ENCODE measurements at regions not wholly inside any gene's neighbourhood (a gene's known extent, or its start where the extent isn't known, plus 50 kb on each side); places are given as distances from the start of the nearest gene placed in this dataset.

GRCh38 chr6:137689377-137689776 lies 177.7 kb upstream of the TNFAIP3 start:
- Histone ChIP-seq H3K9ac (ENCODE audit: extremely low read depth, insufficient read length, low read length) (no peak overlapping the region), H2BK120ac (ENCODE audit: low read depth, low read length, poor library complexity, severe bottlenecking) (no peak overlapping the region), H3K27ac (ENCODE audit: insufficient read length, low read depth, low read length) (no peak overlapping the region), H3T11ph (ENCODE audit: low read length) (no peak overlapping the region), H3K14ac (ENCODE audit: insufficient read depth, low read length) (no peak overlapping the region), H2AFZ (ENCODE audit: low read length) (no peak overlapping the region), H4K20me1 (ENCODE audit: control insufficient read depth, insufficient read depth, insufficient read length) (no peaks in the 10 kb centered on the region), H2BK5ac (ENCODE audit: insufficient read length, low read length) (no peak overlapping the region), H3K23me2 (ENCODE audit: insufficient read length, low read depth, low read length, poor library complexity, severe bottlenecking) (no peaks in the 10 kb centered on the region), H3K4ac (ENCODE audit: low read depth, low read length) (no peak overlapping the region), H2BK20ac (ENCODE audit: low read depth, low read length, poor library complexity, severe bottlenecking) (no peak overlapping the region), H3K27me3 (ENCODE audit: insufficient read depth, low read length) (no peaks in the 10 kb centered on the region), H3K79me2 (ENCODE audit: insufficient read depth, low read length) (no peaks in the 10 kb centered on the region), H2BK15ac (ENCODE audit: low read depth, low read length) (no peak overlapping the region), H4K8ac (replicated peaks; ENCODE audit: insufficient read length, low read depth, low read length) (no peak overlapping the region), H4K5ac (ENCODE audit: insufficient read length, low read depth, low read length) (no peak overlapping the region), H3K23ac (ENCODE audit: insufficient read length, low read depth, low read length) (no peak overlapping the region), H4K91ac (ENCODE audit: insufficient read length, low read depth, low read length) (no peak overlapping the region), H2AK5ac (ENCODE audit: insufficient read length, low read length) (no peak overlapping the region), H3K4me2 (ENCODE audit: insufficient read depth, insufficient read length, low read length) (no peak overlapping the region), H3K4me1 (ENCODE audit: insufficient read depth, low read length) (no peaks in the 10 kb centered on the region), H3K56ac (ENCODE audit: insufficient read length, low read depth, low read length) (no peak overlapping the region), H3K79me1 (ENCODE audit: insufficient read depth, low read depth, low read length, poor library complexity, severe bottlenecking) (no peaks in the 10 kb centered on the region), H2BK12ac (ENCODE audit: insufficient read length, low read depth, low read length) (no peak overlapping the region), H3K18ac (ENCODE audit: insufficient read length, low read depth, low read length) (no peak overlapping the region), H3K9me3 (ENCODE audit: control insufficient read depth, low read depth, low read length) (no peaks in the 10 kb centered on the region)
- no peak overlapping the region for H3K4me3 Mint-ChIP-seq
- no peak for DNase-seq
- no peak overlapping the region for H3K27ac Mint-ChIP-seq
- TF ChIP-seq CTCF (conservative IDR thresholded peaks at IDR 0.05): no peak
- H3K27me3 Mint-ChIP-seq (ENCODE audit: low read depth): no peaks in the 10 kb centered on the region
- no peaks in the 10 kb centered on the region for H3K9me3 Mint-ChIP-seq
- WGBS (ENCODE audit: extremely low coverage, insufficient read length, low lambda C conversion rate): no CpG with 5 or more reads among the region's 4 CpGs
- no peaks in the 10 kb centered on the region; a peak in 1 of 7 replicates for H3K36me3 Mint-ChIP-seq (ENCODE audit: insufficient read depth in 1 of 3, low read depth in 3 of 3)
- no peaks in the 10 kb centered on the region for H3K4me1 Mint-ChIP-seq

Data from H9 (cell line).